KBM-7 (cell line): ENCODE measurements at regions not wholly inside any gene's neighbourhood (a gene's known extent, or its start where the extent isn't known, plus 50 kb on each side); places are given as distances from the start of the nearest gene placed in this dataset.

Source experiments
- DNase-seq: peaks from one replicate; pipeline ENCODE4 v3.0.0-alpha.2; 2015
- in situ Hi-C: fragments of 300-500 bp; cut with MboI; formaldehyde crosslinking; loops from 2 replicates; pipeline ENCODE4 v1.14.3; 2020; ENCODE audit warnings: low sequenced_read_pairs, low pct_unique_long_range_greater_than_20kb, mixed read lengths

GRCh38 chr19:28471731-28472510 lies 741.0 kb downstream of the UQCRFS1 start:
- DNase-seq, result no peak
- in situ Hi-C loops, result no loop called here

DNA sequence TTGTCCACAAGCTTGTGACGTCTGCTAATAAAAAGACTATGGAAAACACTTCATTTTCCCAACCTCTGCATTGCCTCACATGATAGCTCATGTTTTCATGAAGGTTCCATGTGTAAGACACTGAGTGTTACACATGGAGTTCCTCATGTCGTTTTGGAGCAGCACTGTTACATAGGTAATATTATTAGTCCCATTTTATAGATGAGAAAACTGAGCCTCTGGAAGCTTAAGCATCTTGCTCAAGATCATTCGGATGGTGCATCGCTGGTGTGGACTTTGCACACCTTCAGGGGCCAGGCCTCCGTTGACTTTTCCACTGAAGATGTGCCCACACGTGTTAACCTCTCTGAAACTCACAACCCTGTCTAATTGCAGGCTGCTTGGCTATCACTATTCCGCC lies 743.4 kb downstream of the UQCRFS1 start:
- no peak for DNase-seq
- in situ Hi-C loops, result no loop called here

- in situ Hi-C loops, result no loop called here
- peak; percentile 41 for DNase-seq
These were observed 744.1 kb downstream of the UQCRFS1 start for GRCh38 chr19:28468701-28469459.

DNA sequence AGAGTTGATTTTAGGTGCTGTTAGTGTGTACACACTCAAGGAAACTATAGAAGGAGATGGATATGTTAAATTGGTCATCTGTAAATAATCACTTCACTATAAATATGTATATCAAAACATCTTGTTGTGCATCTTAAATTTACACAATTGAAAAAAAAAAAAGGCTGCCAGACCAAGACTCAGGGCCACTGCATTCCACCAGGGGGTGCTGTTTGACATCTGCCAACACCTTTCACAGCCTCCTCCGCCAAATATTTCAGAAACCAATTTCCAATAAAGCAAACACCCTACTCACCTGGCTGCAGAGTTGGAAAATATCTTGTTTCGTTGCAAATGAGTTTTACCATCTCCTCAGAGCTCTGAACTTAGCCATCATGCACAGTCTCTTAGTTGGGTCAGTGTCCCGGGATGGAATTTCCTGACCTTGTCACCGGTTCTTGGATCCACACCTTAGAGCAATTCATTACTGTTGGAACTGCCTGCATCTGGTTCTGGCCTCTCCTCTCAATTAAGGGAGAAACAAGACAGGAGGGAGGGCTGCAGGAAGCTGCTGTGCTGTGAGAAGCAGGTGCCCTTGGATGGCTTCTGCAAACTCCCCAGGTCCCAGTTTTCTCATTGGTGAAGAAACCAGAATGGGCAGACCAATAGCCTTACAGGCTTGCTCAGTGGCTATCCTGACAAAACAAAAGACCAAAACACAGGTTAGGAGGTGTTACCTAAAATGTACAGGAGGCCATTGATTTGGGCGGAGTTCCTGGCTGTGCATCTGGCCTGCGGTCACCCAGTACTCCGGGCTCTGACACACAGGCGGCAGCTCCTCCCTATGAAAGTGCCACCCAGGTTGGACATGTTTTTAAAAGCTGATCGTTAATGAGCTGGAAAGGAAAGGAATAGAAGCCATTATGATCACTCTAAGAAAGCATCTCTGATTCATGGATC lies 746.6 kb downstream of the UQCRFS1 start:
- in situ Hi-C loops, result no loop called here
- DNase-seq, result peak; percentile 75

DNA sequence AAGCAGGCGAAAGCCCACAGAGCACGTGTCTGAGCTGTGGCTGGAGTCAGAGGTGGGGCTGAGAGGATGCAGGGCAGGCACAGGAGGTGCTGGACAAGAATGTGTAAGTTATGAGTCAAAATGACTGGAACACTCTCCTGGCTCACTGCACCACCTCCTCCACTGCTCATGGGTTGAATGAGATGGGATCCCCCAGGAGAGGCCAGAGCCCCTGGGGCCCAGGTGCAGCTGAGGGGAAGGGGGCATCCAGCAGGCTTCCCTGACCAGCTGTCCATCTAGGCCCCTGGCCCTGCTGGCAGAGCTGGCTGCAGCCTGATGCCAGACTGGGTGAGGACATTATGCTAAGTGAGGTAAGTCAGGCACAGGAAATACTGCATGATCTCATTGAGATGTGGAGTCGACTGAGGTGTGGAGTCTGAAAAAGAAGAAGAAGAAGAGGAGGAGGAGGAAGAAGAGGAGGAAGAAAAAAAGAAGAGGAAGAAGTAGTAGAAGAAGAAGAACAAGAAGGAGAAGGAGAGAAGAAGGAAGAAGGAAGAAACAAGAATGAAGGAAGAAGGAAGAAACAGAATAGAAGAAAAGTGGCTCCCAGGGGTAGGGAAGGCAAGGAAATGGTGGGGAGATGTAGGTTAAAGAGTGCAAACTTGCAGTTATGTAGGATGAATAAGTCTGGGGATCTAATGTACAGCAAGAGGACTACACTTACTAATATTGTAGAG lies 747.4 kb downstream of the UQCRFS1 start:
- in situ Hi-C loops, result no loop called here
- DNase-seq, result no peak

- no peak for DNase-seq
- in situ Hi-C loops, result no loop called here
These were observed 749.4 kb downstream of the UQCRFS1 start for GRCh38 chr19:28463493-28464053.

DNA sequence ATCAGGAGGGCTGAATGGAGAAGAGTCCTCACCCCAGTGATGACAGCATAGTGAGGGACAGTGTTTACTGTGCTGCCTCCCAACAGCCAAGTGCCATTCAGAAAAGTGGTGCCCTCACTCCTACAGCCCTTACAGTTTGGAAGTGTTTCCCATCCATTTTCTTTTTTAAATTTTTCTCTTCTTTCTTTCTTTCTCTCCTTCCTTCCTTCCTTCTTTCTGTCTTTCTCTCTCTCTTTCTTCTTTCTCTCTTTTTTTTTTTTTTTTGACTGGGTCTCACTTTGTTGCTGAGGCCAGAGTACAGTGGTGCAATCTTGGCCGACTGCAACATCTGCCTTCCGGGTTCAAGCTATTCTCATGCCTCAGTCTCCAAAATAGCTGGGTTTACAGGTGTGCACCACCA lies 755.3 kb downstream of the UQCRFS1 start:
- no peak for DNase-seq
- in situ Hi-C loops, result no loop called here

DNA sequence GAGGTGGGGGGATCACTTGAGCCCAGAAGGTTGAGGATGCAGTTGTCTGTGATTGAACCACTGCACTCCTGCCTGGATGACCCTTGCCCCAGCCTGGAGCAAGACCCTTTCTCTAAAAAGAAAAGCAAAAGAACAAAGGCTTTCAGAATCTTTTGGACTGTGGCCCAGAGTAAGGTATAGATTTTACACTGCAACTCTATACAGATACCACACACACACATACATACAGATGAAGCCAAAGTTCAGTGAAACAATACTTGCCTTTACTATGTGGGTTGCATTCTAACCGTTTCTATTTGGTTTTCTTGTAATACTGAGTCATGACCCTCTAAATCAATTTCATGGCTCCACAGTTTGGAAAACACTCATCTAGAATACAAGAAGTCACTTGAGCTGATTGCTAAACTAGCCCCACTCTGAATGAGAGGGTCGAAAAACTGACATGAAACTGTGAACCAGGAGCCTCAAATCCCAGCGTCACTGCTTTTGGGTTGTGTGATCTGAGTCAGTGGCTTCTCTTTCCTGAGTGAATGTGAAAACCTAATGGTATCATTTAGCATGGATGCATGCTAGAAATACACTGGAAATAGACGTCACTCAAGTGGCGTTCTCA lies 756.1 kb downstream of the UQCRFS1 start:
- DNase-seq, result no peak
- in situ Hi-C loops, result no loop called here

- in situ Hi-C loops, result no loop called here
- no peak for DNase-seq
These were observed 756.7 kb downstream of the UQCRFS1 start for GRCh38 chr19:28456252-28456651.

DNA sequence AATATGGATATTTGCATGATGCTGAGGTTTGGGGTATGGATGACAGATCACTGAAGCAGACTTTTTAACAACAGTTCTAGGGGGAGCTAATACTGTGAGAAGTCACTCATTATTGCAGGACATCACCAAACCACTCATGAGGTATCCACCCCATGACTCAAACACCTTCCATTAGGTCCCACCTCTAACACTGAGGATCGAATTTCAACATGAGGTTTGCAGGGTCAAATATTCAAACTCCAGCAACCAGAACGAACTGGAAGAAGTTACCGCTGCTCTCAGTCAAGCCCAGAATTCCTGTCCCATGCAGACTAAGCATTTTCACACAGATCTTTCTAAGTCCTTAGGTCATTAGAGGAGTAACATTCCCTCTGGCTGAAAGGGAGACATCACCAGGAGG lies 758.9 kb downstream of the UQCRFS1 start:
- in situ Hi-C loops, result no loop called here
- DNase-seq, result no peak

DNA sequence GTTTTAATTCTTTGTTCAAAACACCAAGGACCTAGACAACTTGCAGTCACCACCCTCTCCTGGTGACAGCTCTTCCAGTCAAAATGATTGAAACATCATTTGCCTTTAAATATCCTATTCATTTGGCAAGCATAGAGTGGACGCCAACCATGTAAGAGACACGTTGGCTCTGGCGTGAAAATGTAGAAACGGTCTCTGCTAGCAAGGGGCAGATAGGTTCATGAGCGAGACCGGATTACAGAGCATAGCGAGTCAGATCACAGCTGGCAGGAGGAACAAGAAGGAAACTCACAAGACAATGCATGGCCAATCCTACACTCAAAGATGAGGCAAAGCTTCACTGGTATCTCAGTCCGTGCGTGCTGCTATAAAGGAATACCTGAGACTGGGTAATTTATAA lies 759.5 kb downstream of the UQCRFS1 start:
- DNase-seq, result no peak
- in situ Hi-C loops, result no loop called here

DNA sequence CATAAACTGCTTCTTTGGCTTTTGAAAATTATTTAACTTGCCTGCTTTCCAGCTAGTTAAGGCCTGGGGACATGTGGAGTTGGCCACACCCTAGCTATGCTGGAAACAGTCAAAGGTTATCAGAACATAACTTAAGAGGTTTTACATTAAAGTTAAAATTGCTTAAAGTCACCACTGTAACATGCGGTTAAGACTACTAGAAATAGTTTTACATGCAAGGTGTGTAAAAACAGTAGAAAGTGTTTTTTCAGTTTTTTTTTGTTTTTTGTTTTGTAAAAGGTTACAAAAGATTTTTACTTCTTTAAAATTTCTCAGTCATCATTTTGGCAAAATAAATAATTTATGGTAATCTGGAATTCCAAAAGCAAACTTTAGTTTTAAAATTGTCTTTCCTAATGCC lies 763.1 kb downstream of the UQCRFS1 start:
- no peak for DNase-seq
- in situ Hi-C loops, result no loop called here

- no peak for DNase-seq
- in situ Hi-C loops, result no loop called here
These were observed 766.4 kb downstream of the UQCRFS1 start for GRCh38 chr19:28446511-28446910.

DNA sequence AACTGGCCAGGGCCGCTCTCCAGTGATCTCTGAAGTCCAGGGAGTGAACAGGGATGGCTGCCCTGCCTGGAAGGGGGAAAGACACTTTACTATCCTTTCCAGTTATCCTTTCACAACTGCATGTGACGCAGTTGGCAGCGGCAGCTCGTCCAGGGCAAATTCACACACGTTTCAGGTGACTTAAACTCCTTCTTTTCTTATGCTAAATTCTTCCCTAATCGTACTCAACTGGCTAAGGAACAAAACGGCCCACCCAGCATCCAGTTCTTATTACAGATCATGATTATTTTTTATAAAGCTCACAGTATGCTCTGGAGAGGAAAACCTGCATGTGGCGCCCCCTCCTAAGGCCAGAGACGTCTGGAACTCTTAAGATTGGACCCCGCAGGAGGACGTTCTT lies 767.1 kb downstream of the UQCRFS1 start:
- DNase-seq, result no peak
- in situ Hi-C loops, result no loop called here

DNA sequence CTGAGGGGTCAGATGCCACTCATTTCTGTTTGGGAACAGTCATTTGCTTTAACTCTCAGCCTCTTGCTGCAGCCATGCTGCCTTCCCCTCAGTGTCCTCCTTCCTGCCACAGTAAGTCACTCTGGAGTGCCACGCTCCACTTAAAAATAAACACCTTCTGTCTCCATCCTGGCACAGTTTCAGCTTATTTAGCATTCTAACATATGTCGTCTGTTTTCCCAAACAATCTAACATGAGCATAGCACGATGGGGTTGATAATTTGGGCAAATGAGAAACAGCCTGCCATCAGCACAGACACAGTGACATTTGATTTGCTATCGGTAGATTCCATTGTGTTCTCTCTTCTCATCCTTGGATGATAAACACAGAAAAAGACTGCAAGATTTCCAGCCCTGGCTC lies 768.6 kb downstream of the UQCRFS1 start:
- no peak for DNase-seq
- in situ Hi-C loops, result no loop called here

DNA sequence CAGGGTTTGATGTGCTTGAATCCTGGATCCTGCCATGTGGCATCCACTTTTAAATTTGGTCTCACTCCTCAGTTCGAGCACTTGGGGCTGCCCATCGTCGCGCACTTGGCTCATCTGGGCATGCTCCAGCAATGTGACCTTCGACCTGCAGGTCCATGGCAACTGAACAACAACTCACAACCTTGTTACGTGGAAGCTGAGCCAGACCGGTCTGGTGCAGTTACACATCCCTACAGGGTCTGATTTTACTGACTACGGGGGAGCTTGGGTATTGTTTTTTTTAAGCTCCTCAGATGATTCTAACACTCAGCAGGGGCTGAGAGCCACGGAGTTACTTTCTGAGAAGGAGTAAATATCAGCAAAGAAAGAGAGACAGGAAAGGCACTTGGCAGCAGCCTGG lies 769.6 kb downstream of the UQCRFS1 start:
- in situ Hi-C loops, result no loop called here
- no peak for DNase-seq

GRCh38 chr19:28437390-28438346 lies 775.3 kb downstream of the UQCRFS1 start:
- in situ Hi-C loops, result no loop called here
- DNase-seq, result no peak
